ENCODE measurements at regions not wholly inside any gene's neighbourhood (a gene's known extent, or its start where the extent isn't known, plus 50 kb on each side); places are given as distances from the start of the nearest gene placed in this dataset.

DNA sequence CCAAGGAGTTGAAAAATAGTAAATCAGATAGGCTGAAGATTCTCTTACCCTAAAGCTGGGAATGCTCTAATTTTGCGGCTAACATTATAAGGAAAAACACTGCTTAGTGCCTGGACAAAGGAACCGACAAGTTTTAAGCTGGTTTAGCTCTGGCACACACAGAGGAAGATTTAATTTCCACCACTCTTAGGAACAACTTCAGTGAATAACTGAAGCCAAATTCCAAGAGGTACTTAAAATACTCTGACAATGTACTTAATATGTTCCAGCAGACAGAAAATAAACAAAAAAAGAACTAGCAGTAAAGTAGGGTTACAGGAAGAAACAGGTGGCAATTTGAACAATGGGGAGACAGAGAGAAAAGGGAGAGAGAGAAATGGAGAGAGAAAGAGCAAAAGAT is 340.8 kb upstream of the NDST4 start:
- no peak for TF ChIP-seq CTCF (IDR thresholded peaks at IDR 0.05)
- no peak for TF ChIP-seq YY1 (IDR thresholded peaks at IDR 0.05; ENCODE audit: low read depth)
- TF ChIP-seq RAD21 (IDR thresholded peaks at IDR 0.05; ENCODE audit: low read length) = no peak
- no peak for TF ChIP-seq POLR2AphosphoS5 (IDR thresholded peaks at IDR 0.05; ENCODE audit: low read depth, low read length)
- TF ChIP-seq, protein P1, sequence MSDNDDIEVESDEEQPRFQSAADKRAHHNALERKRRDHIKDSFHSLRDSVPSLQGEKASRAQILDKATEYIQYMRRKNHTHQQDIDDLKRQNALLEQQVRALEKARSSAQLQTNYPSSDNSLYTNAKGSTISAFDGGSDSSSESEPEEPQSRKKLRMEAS (IDR thresholded peaks at IDR 0.05; ENCODE audit: low read depth) = no peak
- no peak for TF ChIP-seq JUND (IDR thresholded peaks at IDR 0.05)
- TF ChIP-seq NRF1 (IDR thresholded peaks at IDR 0.05; ENCODE audit: low read depth, low read length) = no peak
- no peak for TF ChIP-seq CHD2 (IDR thresholded peaks at IDR 0.05; ENCODE audit: low read length, partially characterized antibody)
- TF ChIP-seq, protein P2, sequence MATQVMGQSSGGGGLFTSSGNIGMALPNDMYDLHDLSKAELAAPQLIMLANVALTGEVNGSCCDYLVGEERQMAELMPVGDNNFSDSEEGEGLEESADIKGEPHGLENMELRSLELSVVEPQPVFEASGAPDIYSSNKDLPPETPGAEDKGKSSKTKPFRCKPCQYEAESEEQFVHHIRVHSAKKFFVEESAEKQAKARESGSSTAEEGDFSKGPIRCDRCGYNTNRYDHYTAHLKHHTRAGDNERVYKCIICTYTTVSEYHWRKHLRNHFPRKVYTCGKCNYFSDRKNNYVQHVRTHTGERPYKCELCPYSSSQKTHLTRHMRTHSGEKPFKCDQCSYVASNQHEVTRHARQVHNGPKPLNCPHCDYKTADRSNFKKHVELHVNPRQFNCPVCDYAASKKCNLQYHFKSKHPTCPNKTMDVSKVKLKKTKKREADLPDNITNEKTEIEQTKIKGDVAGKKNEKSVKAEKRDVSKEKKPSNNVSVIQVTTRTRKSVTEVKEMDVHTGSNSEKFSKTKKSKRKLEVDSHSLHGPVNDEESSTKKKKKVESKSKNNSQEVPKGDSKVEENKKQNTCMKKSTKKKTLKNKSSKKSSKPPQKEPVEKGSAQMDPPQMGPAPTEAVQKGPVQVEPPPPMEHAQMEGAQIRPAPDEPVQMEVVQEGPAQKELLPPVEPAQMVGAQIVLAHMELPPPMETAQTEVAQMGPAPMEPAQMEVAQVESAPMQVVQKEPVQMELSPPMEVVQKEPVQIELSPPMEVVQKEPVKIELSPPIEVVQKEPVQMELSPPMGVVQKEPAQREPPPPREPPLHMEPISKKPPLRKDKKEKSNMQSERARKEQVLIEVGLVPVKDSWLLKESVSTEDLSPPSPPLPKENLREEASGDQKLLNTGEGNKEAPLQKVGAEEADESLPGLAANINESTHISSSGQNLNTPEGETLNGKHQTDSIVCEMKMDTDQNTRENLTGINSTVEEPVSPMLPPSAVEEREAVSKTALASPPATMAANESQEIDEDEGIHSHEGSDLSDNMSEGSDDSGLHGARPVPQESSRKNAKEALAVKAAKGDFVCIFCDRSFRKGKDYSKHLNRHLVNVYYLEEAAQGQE (IDR thresholded peaks at IDR 0.05; ENCODE audit: low read depth, low read length) = no peak
- no peak for TF ChIP-seq IRF3 (IDR thresholded peaks at IDR 0.05; ENCODE audit: low read depth, low read length)
